Natural killer cell (primary cell): ENCODE measurements at regions not wholly inside any gene's neighbourhood (a gene's known extent, or its start where the extent isn't known, plus 50 kb on each side); places are given as distances from the start of the nearest gene placed in this dataset.

ENCODE experiments used
- ATAC-seq, 3 donors: fragments of 150-1000 bp in 2 of 3; fragments of 200-7000 bp in 1 of 3; cut with Tn5 transposase; 1 replicate in 1 of 3; 2 replicates in 2 of 3; pipeline ENCODE4 v1.10.0; 2021; ENCODE audit warnings: mild to moderate bottlenecking in 2 of 3, moderate library complexity in 2 of 3
- DNase-seq, 2 donors: peaks; one replicate each; pipeline versions ENCODE4 v3.0.0 to v3.0.0-alpha.2; 2013 to 2021; ENCODE audit warnings: mixed read lengths in 1 of 2
- H3K27ac ChIP-seq: one replicate; pipeline ENCODE4 v1.5.1; 2013; ENCODE audit warnings: mild to moderate bottlenecking, low read length
- H3K27me3 ChIP-seq: one replicate; pipeline ENCODE4 v1.6.1; 2013; ENCODE audit warnings: low read length; ENCODE audit not compliant: control insufficient read depth, insufficient read depth
- H3K36me3 ChIP-seq: one replicate; pipeline ENCODE4 v1.6.1; 2013; ENCODE audit warnings: low read length; ENCODE audit not compliant: control insufficient read depth, insufficient read depth
- H3K4me1 ChIP-seq: one replicate; pipeline ENCODE4 v1.6.1; 2013; ENCODE audit warnings: low read length; ENCODE audit not compliant: control insufficient read depth, insufficient read depth
- H3K4me3 ChIP-seq: one replicate; pipeline ENCODE4 v1.5.1; 2013; ENCODE audit warnings: low read length
- H3K9me3 ChIP-seq: one replicate; pipeline ENCODE4 v1.6.1; 2013; ENCODE audit warnings: low read length; ENCODE audit not compliant: control insufficient read depth, insufficient read depth
- H3K27ac Mint-ChIP-seq, 2 donors: one replicate each; pipeline ENCODE4 v1.8.0; 2022; ENCODE audit warnings: mild to moderate bottlenecking in 2 of 2, mixed read lengths in 2 of 2, moderate library complexity in 1 of 2
- H3K27me3 Mint-ChIP-seq, 2 donors: one replicate each; pipeline ENCODE4 v1.8.0; 2022; ENCODE audit warnings: low read depth in 2 of 2, mixed read lengths in 2 of 2
- H3K36me3 Mint-ChIP-seq: one replicate; pipeline ENCODE4 v1.8.0; 2022; ENCODE audit warnings: mixed read lengths
- H3K4me1 Mint-ChIP-seq, 2 donors: one replicate each; pipeline ENCODE4 v1.8.0; 2022; ENCODE audit warnings: mixed read lengths in 2 of 2
- H3K4me3 Mint-ChIP-seq: one replicate; pipeline ENCODE4 v1.8.0; 2022; ENCODE audit warnings: mild to moderate bottlenecking, moderate library complexity, mixed read lengths
- H3K9me3 Mint-ChIP-seq, 2 donors: one replicate each; pipeline ENCODE4 v1.8.0; 2022; ENCODE audit warnings: mixed read lengths in 2 of 2
- CTCF ChIP-seq: fragments of 200-600 bp; IDR thresholded peaks from one replicate; pipeline ENCODE4 v1.8.0; 2022; ENCODE audit warnings: antibody characterized with exemption
- WGBS: methylation state at CpG from one replicate; pipeline ENCODE4 v1.1.7; 2013; ENCODE audit warnings: missing lambda C conversion rate; ENCODE audit not compliant: insufficient coverage; 5-methylcytosine and 5-hydroxymethylcytosine counted together
- intact Hi-C: fragments of 100-400 bp; cut with micrococcal nuclease; formaldehyde crosslinking; loops from one replicate; pipeline ENCODE4 v1.14.2; 2022

- 87% methylated on average over 3 of the region's 3 CpGs for WGBS
- DNase-seq = no peak
- TF ChIP-seq CTCF = no peak
- ATAC-seq = no peak
- Histone ChIP-seq H3K4me1 (no peaks in the 10 kb centered on the region), H3K27ac (no peak overlapping the region), H3K36me3 (no peaks in the 10 kb centered on the region), H3K9me3 (no peaks in the 10 kb centered on the region), H3K4me3 (no peak overlapping the region), H3K27me3 (no peaks in the 10 kb centered on the region)
- intact Hi-C loops = no loop called here
- Mint-ChIP-seq H3K27me3 (peaks cover 6 to 19% of the 10 kb centered on the region in 2 donors), H3K36me3 (no peaks in the 10 kb centered on the region), H3K27ac (no peak overlapping the region), H3K9me3 (no peaks in the 10 kb centered on the region), H3K4me3 (no peak overlapping the region), H3K4me1 (peaks cover 2% of the 10 kb centered on the region in 2 donors)
Measured at GRCh38 chr16:17574256-17574655, 103.5 kb upstream of the XYLT1 start.

GRCh38 chr16:17572145-17572544, 101.4 kb upstream of the XYLT1 start:
- no peaks in the 10 kb centered on the region for H3K9me3 ChIP-seq
- ATAC-seq (no peak), DNase-seq (no peak)
- Mint-ChIP-seq H3K27me3 (peaks cover 6 to 11% of the 10 kb centered on the region in 2 donors), H3K4me3 (no peak overlapping the region), H3K36me3 (no peaks in the 10 kb centered on the region), H3K4me1 (no peaks in the 10 kb centered on the region), H3K9me3 (no peaks in the 10 kb centered on the region), H3K27ac (no peak overlapping the region)
- no peaks in the 10 kb centered on the region for H3K36me3 ChIP-seq
- no peak overlapping the region for H3K27ac ChIP-seq
- no peaks in the 10 kb centered on the region for H3K4me1 ChIP-seq
- no peaks in the 10 kb centered on the region for H3K27me3 ChIP-seq
- no peak overlapping the region for H3K4me3 ChIP-seq
- TF ChIP-seq CTCF = no peak
- no CpG with 5 or more reads among the region's 1 CpG for WGBS
- intact Hi-C loops = no loop called here

- no peaks in the 10 kb centered on the region for H3K4me1 Mint-ChIP-seq
- no peaks in the 10 kb centered on the region for H3K36me3 Mint-ChIP-seq
- intact Hi-C loops = no loop called here
- H3K36me3 ChIP-seq = no peaks in the 10 kb centered on the region
- H3K4me3 Mint-ChIP-seq = no peak overlapping the region
- no peaks in the 10 kb centered on the region for H3K27me3 ChIP-seq
- peaks cover 6 to 11% of the 10 kb centered on the region in 2 donors for H3K27me3 Mint-ChIP-seq
- H3K9me3 ChIP-seq = no peaks in the 10 kb centered on the region
- 92% methylated on average over 5 of the region's 6 CpGs for WGBS
- no peak overlapping the region for H3K4me3 ChIP-seq
- H3K4me1 ChIP-seq = no peaks in the 10 kb centered on the region
- TF ChIP-seq CTCF = no peak
- no peak overlapping the region for H3K27ac ChIP-seq
- H3K27ac Mint-ChIP-seq = no peak overlapping the region
- ATAC-seq (no peak), DNase-seq (no peak)
- H3K9me3 Mint-ChIP-seq = no peaks in the 10 kb centered on the region
Measured at GRCh38 chr16:17571499-17572093, 100.8 kb upstream of the XYLT1 start.

- DNase-seq (no peak), ATAC-seq (no peak)
- Mint-ChIP-seq H3K9me3 (no peaks in the 10 kb centered on the region), H3K4me3 (no peak overlapping the region), H3K27ac (no peak overlapping the region), H3K4me1 (no peaks in the 10 kb centered on the region), H3K27me3 (peaks cover 6 to 13% of the 10 kb centered on the region in 2 donors), H3K36me3 (no peaks in the 10 kb centered on the region)
- H3K4me3 ChIP-seq = no peak overlapping the region
- H3K27ac ChIP-seq = no peak overlapping the region
- no peaks in the 10 kb centered on the region for H3K4me1 ChIP-seq
- intact Hi-C loops = no loop called here
- no peaks in the 10 kb centered on the region for H3K27me3 ChIP-seq
- no peak for TF ChIP-seq CTCF
- no peaks in the 10 kb centered on the region for H3K36me3 ChIP-seq
- WGBS = 92% methylated on average over 7 of the region's 7 CpGs
- no peaks in the 10 kb centered on the region for H3K9me3 ChIP-seq
Measured at GRCh38 chr16:17568239-17568638, 97.5 kb upstream of the XYLT1 start.
